ENCODE measurements at regions not wholly inside any gene's neighbourhood (a gene's known extent, or its start where the extent isn't known, plus 50 kb on each side); places are given as distances from the start of the nearest gene placed in this dataset.
"Not testable (repeated sequence)": the region's sequence is repeated elsewhere in the genome, so short reads cannot be mapped to it uniquely, and the experiment has no call there.

GRCh38 chr7:150063195-150063594 is 189.4 kb downstream of the ATP6V0E2 start:
- H3K27me3 ChIP-seq; DNase-seq (ENCODE audit: low spot score in 2 of 2); intact Hi-C loops (cut with DNase I); H3K4me3 ChIP-seq; H3K9me3 ChIP-seq; H3K4me1 ChIP-seq; H3K27ac ChIP-seq; H3K36me3 ChIP-seq: not testable (repeated sequence)

- H3K36me3 ChIP-seq; H3K4me1 ChIP-seq; H3K27me3 ChIP-seq; H3K4me3 ChIP-seq; H3K9me3 ChIP-seq; H3K27ac ChIP-seq; intact Hi-C loops (cut with DNase I); DNase-seq (ENCODE audit: low spot score in 2 of 2): not testable (repeated sequence)
Measured at GRCh38 chr7:150069555-150070313, 196.0 kb downstream of the ATP6V0E2 start.

DNA sequence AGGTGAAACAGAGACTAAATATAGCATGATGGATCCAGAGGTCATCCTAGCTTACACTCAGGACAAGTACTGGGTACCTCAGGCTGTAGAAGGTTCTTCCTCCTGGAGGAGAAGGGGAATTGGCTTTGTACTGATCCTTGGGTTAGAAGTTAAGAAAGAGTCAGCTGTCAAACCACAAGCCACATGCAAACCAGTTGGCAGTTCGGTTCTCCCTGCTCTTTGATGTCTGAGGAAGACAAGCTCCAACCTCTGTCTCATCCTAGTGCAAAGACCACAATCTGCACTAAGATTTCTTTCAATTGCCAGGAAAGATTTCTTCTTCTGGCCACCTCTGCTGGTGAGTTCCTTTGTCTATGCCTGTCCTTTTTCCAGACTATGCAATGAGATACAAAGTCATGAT is 203.8 kb downstream of the ATP6V0E2 start:
- intact Hi-C loops (cut with DNase I); H3K36me3 ChIP-seq: not testable (repeated sequence)

GRCh38 chr7:150081865-150082264 is 208.1 kb downstream of the ATP6V0E2 start:
- H3K27ac ChIP-seq; DNase-seq (ENCODE audit: low spot score in 2 of 2); H3K4me3 ChIP-seq; H3K36me3 ChIP-seq; H3K9me3 ChIP-seq; H3K4me1 ChIP-seq; H3K27me3 ChIP-seq; intact Hi-C loops (cut with DNase I): not testable (repeated sequence)

More for the DNA sequence above, 203.8 kb downstream of the ATP6V0E2 start:
- H3K4me1 ChIP-seq; H3K27ac ChIP-seq; H3K4me3 ChIP-seq; H3K27me3 ChIP-seq; H3K9me3 ChIP-seq; DNase-seq (ENCODE audit: low spot score in 2 of 2): not testable (repeated sequence)

DNA sequence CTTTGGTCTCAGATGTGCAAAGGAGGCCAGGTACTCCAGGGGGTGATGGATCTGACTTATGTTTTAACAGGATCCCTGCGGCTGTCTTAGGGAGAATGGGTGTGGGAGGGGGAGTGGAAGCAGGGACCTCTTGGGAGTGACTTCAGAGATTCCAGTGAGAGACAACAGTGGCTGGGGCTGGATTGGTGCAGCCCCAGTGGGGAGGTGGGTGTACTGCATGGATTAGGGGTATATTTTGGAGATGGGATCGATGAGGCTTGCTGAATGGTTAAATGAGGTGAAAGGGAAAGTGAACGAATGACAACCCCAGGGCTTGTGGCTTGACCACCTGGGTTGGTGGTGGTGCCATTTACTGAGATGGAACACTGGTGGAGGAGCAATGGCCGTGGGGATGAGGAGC is 211.0 kb downstream of the ATP6V0E2 start:
- H3K9me3 ChIP-seq; intact Hi-C loops (cut with DNase I); H3K27ac ChIP-seq; H3K27me3 ChIP-seq; H3K36me3 ChIP-seq; H3K4me1 ChIP-seq; DNase-seq (ENCODE audit: low spot score in 2 of 2); H3K4me3 ChIP-seq: not testable (repeated sequence)

DNA sequence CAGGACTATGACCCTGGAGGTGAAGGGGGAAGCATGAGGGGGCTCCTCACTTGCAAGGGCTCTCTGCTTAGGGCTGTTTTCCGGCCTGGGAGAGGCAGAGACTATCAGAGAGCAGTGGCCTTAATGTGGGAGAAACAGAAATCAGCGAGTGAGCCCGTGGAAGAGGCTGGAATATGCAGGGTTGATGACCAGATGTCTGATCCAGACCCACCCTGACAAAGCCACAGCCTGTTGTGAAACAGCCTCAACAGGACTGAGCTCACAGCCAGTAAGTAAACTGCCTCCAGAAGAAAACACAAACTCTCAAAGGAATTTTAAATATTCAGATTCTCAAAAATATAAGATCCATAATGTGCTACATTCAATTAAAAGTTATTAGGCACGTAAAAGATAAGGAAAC is 213.7 kb downstream of the ATP6V0E2 start:
- H3K36me3 ChIP-seq; H3K4me1 ChIP-seq; H3K9me3 ChIP-seq; H3K4me3 ChIP-seq; H3K27ac ChIP-seq; DNase-seq (ENCODE audit: low spot score in 2 of 2); intact Hi-C loops (cut with DNase I); H3K27me3 ChIP-seq: not testable (repeated sequence)

GRCh38 chr7:150089139-150089538 is 215.4 kb downstream of the ATP6V0E2 start:
- H3K4me1 ChIP-seq; intact Hi-C loops (cut with DNase I); H3K4me3 ChIP-seq; H3K9me3 ChIP-seq; H3K36me3 ChIP-seq; H3K27me3 ChIP-seq; H3K27ac ChIP-seq; DNase-seq (ENCODE audit: low spot score in 2 of 2): not testable (repeated sequence)

DNA sequence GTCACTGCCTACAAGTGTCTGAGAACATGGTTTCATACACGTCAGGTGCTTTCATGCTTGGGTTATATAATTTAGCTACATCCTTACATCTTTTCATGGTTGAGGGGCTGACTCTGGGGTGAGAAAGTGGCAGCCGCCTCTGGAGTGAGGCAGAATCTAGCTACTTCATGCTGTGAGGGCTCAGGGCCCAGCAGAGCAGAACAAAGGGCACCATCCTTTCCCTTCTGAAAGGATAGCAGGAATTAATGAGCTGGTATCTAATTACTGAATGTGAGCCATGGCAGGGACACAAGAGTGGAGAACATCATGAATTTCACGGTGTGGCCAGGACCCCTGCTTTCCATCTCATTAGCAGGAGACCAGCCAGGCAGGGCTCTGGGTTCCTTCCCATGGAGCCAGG is 217.0 kb downstream of the ATP6V0E2 start:
- DNase-seq (ENCODE audit: low spot score in 2 of 2); H3K9me3 ChIP-seq; H3K27ac ChIP-seq; intact Hi-C loops (cut with DNase I); H3K27me3 ChIP-seq; H3K4me3 ChIP-seq; H3K36me3 ChIP-seq; H3K4me1 ChIP-seq: not testable (repeated sequence)

DNA sequence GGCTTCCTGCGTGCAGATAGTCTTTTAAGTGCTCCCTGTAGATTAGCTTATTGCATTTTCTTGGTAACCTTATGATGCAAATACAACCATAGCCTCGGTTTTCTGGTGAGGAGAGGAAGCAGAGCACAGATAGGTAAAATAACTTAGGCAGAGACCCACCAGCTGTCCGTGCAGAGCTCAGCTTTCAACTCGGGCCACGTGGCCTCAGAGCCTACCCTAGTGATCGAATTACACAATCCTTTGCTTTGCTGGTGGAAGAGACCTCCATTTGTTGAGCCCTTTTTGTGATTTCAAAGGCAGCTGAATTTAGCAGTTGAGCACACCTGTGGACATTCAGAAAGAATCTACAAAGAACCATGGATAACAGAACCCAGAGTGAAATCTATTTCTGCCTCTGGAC is 220.1 kb downstream of the ATP6V0E2 start:
- H3K36me3 ChIP-seq; DNase-seq (ENCODE audit: low spot score in 2 of 2); H3K4me1 ChIP-seq; H3K27ac ChIP-seq; H3K4me3 ChIP-seq; intact Hi-C loops (cut with DNase I); H3K27me3 ChIP-seq; H3K9me3 ChIP-seq: not testable (repeated sequence)

- H3K4me1 ChIP-seq; H3K4me3 ChIP-seq; H3K36me3 ChIP-seq; H3K27me3 ChIP-seq; H3K9me3 ChIP-seq; intact Hi-C loops (cut with DNase I); H3K27ac ChIP-seq; DNase-seq (ENCODE audit: low spot score in 2 of 2): not testable (repeated sequence)
Measured at GRCh38 chr7:150096213-150096994, 222.6 kb downstream of the ATP6V0E2 start.

- intact Hi-C loops (cut with DNase I); H3K4me1 ChIP-seq; H3K9me3 ChIP-seq; H3K27ac ChIP-seq; H3K36me3 ChIP-seq; H3K4me3 ChIP-seq; DNase-seq (ENCODE audit: low spot score in 2 of 2); H3K27me3 ChIP-seq: not testable (repeated sequence)
Measured at GRCh38 chr7:150098592-150098991, 224.6 kb upstream of the LRRC61 start.

- intact Hi-C loops (cut with DNase I); H3K4me1 ChIP-seq; DNase-seq (ENCODE audit: low spot score in 2 of 2); H3K9me3 ChIP-seq; H3K4me3 ChIP-seq; H3K36me3 ChIP-seq; H3K27ac ChIP-seq; H3K27me3 ChIP-seq: not testable (repeated sequence)
Measured at GRCh38 chr7:150101282-150101681, 221.9 kb upstream of the LRRC61 start.

DNA sequence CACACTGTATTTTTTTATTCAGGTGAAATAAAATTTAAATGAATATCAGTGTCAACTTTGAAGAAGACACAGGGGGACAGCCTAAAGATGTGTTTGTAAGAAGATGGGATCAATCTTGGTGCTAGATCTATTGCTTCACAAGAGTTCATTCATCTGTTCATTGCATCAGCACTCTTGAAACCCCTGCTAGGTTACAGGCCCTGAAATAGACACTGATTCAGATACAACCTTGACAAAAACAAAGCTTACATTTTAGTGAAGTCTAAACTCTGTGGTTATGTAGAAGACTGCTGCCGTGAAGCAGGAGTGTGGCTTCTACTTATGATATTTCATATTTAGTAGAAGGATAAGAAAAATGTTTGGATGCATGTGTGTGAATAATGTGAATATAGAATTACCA is 215.9 kb upstream of the LRRC61 start:
- H3K4me1 ChIP-seq; H3K9me3 ChIP-seq; H3K4me3 ChIP-seq; DNase-seq (ENCODE audit: low spot score in 2 of 2); H3K27me3 ChIP-seq; H3K27ac ChIP-seq; intact Hi-C loops (cut with DNase I); H3K36me3 ChIP-seq: not testable (repeated sequence)

DNA sequence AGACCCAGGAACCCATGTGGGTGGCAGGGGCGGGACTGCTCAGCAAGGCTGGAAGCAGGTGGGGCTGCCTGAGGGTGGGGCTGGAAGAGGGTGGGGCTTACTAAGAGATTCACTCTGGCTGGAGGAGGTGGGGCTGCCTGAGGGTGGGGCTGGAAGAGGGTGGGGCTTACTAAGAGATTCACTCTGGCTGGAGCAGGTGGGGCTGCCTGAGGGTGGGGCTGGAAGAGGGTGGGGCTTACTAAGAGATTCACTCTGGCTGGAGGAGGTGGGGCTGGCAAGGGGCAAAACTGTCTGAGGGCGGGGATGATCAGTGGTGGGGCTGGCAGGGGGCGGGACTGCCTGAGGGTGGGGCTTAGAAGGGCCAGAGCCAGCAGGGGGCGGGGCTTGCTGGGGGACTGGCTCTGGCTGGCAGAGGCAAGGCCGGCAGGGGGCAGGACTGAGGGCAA is 212.8 kb upstream of the LRRC61 start:
- H3K27ac ChIP-seq; H3K4me3 ChIP-seq; H3K4me1 ChIP-seq; DNase-seq (ENCODE audit: low spot score in 2 of 2); H3K27me3 ChIP-seq; H3K36me3 ChIP-seq; intact Hi-C loops (cut with DNase I); H3K9me3 ChIP-seq: not testable (repeated sequence)
